OCI-LY1 (cell line): ENCODE measurements at regions not wholly inside any gene's neighbourhood (a gene's known extent, or its start where the extent isn't known, plus 50 kb on each side); places are given as distances from the start of the nearest gene placed in this dataset.

ENCODE experiments used
- EZH2 ChIP-seq: fragments of 200-600 bp; sonication (generic), shearing (Covaris generic); IDR thresholded peaks from 2 replicates; pipeline ENCODE4 v1.8.0; 2017; ENCODE audit warnings: borderline replicate concordance, mixed run types, mild to moderate bottlenecking, antibody characterized with exemption, low read length, moderate library complexity, mixed read lengths
- TF ChIP-seq, protein P1 (sequence below): fragments of 200-600 bp; sonication (generic), shearing (Covaris generic); IDR thresholded peaks from 2 replicates; pipeline ENCODE4 v1.5.1; 2017; ENCODE audit warnings: mild to moderate bottlenecking, antibody characterized with exemption, low read length, moderate library complexity, mixed read lengths

DNA sequence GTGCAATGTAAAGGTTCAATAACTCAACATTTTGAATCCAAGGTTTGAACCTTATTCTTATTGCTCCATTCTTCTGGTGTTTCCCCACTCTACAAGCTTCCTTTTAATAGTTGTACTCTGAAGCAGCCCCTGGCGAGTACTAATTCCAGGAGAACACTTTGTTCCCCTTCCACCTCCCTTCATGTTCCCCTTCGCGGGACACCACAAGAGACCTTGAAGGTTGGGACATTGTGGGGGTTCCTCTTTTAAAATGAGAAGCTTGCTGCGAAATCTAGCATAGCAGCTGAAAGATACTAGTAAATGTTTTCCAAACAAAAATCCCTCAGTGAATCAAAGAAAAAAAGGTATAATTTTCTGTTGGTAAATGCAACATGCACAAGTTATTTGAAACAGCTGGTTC is 626.3 kb upstream of the LRRC4C start:
- TF ChIP-seq, protein P1, sequence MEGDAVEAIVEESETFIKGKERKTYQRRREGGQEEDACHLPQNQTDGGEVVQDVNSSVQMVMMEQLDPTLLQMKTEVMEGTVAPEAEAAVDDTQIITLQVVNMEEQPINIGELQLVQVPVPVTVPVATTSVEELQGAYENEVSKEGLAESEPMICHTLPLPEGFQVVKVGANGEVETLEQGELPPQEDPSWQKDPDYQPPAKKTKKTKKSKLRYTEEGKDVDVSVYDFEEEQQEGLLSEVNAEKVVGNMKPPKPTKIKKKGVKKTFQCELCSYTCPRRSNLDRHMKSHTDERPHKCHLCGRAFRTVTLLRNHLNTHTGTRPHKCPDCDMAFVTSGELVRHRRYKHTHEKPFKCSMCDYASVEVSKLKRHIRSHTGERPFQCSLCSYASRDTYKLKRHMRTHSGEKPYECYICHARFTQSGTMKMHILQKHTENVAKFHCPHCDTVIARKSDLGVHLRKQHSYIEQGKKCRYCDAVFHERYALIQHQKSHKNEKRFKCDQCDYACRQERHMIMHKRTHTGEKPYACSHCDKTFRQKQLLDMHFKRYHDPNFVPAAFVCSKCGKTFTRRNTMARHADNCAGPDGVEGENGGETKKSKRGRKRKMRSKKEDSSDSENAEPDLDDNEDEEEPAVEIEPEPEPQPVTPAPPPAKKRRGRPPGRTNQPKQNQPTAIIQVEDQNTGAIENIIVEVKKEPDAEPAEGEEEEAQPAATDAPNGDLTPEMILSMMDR = no peak
- no peak for TF ChIP-seq EZH2
